Smooth muscle cell (in vitro differentiated cells): ENCODE measurements at regions not wholly inside any gene's neighbourhood (a gene's known extent, or its start where the extent isn't known, plus 50 kb on each side); places are given as distances from the start of the nearest gene placed in this dataset.
A peak's percentile ranks its signal among the peaks of the same experiment; 100 is the strongest.

ENCODE experiments used
- DNase-seq: peaks from one replicate; lab custom pipeline; 2025; ENCODE audit not compliant: unreplicated experiment; lab: John Stamatoyannopoulos, UW
- H2AFZ ChIP-seq: fragments of 200-600 bp; sonication (generic); 2 replicates; pipeline ENCODE4 v1.6.0; 2016; ENCODE audit warnings: antibody characterized with exemption, low read depth, mild to moderate bottlenecking
- H3F3A ChIP-seq: fragments of 200-600 bp; sonication (generic); 2 replicates; pipeline ENCODE4 v1.6.0; 2017; ENCODE audit warnings: antibody characterized with exemption, low read depth
- H3K27ac ChIP-seq: fragments of 200-600 bp; sonication (generic); 2 replicates; pipeline ENCODE4 v1.5.1; 2016; ENCODE audit warnings: low read depth, mild to moderate bottlenecking
- H3K27me3 ChIP-seq: fragments of 200-600 bp; sonication (generic); 2 replicates; pipeline ENCODE4 v1.6.1; 2016; ENCODE audit warnings: low read depth, mild to moderate bottlenecking
- H3K36me3 ChIP-seq: fragments of 200-600 bp; sonication (generic); 2 replicates; pipeline ENCODE4 v1.5.1; 2016; ENCODE audit warnings: low read depth
- H3K4me1 ChIP-seq: fragments of 200-600 bp; sonication (generic); 2 replicates; pipeline ENCODE4 v1.5.1; 2016; ENCODE audit warnings: low read depth
- H3K4me2 ChIP-seq: fragments of 200-600 bp; sonication (generic); 2 replicates; pipeline ENCODE4 v1.6.0; 2016; ENCODE audit warnings: mild to moderate bottlenecking
- H3K4me3 ChIP-seq: fragments of 200-600 bp; sonication (generic); 2 replicates; pipeline ENCODE4 v1.5.1; 2016; ENCODE audit warnings: mild to moderate bottlenecking
- H3K79me2 ChIP-seq: fragments of 200-600 bp; sonication (generic); 2 replicates; pipeline ENCODE4 v1.6.0; 2016; ENCODE audit warnings: low read depth, mild to moderate bottlenecking
- H3K9ac ChIP-seq: fragments of 200-600 bp; sonication (generic); 2 replicates; pipeline ENCODE4 v1.6.0; 2016; ENCODE audit warnings: low read depth
- H3K9me3 ChIP-seq: fragments of 200-600 bp; sonication (generic); replicated peaks from 2 replicates; pipeline ENCODE4 v1.5.1; 2016; ENCODE audit warnings: low read depth
- H4K20me1 ChIP-seq: fragments of 200-600 bp; sonication (generic); 2 replicates; pipeline ENCODE4 v1.6.0; 2016; ENCODE audit warnings: low read depth
- whole genome bisulfite sequencing: methylation state at CpG from one replicate; pipeline ENCODE4 v1.1.7; 2016; ENCODE audit warnings: low lambda C conversion rate; 5-methylcytosine and 5-hydroxymethylcytosine counted together
- TF ChIP-seq, protein P1 (sequence below): fragments of 200-600 bp; sonication (generic); IDR thresholded peaks from 2 replicates; pipeline ENCODE4 v1.5.1; 2017; ENCODE audit warnings: borderline replicate concordance, mild to moderate bottlenecking, antibody characterized with exemption; ENCODE audit not compliant: insufficient read depth, poor library complexity, severe bottlenecking

DNA sequence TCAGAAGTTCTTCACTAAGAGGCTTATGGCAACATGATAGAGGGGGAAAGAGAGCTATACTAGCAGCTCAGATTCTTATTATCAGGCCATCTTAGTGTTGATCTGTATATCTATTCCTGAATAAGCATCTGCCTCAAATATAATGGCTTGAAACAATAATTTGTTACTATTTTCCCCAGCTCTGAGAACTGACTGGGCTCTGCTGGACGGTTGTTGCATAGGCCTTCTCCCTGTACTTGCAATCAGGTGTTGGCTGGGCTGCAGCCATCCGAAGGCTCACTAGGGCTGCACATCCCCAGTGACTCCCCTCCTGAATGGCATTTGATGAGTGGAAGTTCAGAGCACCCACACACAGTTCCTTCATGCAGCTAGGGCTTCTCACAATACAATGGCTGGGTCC is 116.0 kb downstream of the PROX1 start:
- Histone ChIP-seq H3K9me3 (no peaks in the 10 kb centered on the region), H3K4me1 (peaks cover 15% of the 10 kb centered on the region), H3K4me2 (peak overlapping the region; percentile 68), H3K79me2 (no peaks in the 10 kb centered on the region), H3K27me3 (no peaks in the 10 kb centered on the region), H2AFZ (no peak overlapping the region), H3K27ac (peak overlapping the region; percentile 91), H3K4me3 (no peak overlapping the region), H4K20me1 (no peaks in the 10 kb centered on the region), H3F3A (peaks cover 24% of the 10 kb centered on the region), H3K9ac (no peak overlapping the region), H3K36me3 (no peaks in the 10 kb centered on the region)
- TF ChIP-seq, protein P1, sequence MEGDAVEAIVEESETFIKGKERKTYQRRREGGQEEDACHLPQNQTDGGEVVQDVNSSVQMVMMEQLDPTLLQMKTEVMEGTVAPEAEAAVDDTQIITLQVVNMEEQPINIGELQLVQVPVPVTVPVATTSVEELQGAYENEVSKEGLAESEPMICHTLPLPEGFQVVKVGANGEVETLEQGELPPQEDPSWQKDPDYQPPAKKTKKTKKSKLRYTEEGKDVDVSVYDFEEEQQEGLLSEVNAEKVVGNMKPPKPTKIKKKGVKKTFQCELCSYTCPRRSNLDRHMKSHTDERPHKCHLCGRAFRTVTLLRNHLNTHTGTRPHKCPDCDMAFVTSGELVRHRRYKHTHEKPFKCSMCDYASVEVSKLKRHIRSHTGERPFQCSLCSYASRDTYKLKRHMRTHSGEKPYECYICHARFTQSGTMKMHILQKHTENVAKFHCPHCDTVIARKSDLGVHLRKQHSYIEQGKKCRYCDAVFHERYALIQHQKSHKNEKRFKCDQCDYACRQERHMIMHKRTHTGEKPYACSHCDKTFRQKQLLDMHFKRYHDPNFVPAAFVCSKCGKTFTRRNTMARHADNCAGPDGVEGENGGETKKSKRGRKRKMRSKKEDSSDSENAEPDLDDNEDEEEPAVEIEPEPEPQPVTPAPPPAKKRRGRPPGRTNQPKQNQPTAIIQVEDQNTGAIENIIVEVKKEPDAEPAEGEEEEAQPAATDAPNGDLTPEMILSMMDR: no peak
- no peak for DNase-seq
- WGBS: 96% methylated on average over 2 of the region's 2 CpGs

DNA sequence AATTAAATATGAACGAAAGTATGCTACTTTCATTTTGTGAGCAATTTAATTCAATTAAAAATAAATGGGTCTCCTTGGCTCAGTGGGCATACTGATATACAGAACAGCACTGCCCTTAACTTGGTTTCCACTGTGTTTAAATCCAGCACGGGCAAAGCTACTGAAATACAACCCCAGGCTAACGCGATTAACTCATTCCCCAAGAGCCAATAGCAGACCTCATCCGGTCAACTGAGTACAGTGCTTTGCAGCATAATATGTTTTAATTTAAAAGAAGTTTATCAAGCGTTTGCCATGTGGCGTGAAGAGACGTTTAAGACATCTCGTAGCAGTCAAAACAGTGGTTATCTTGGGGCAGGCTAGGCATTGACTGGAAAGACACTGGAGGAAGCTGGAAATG is 118.6 kb downstream of the PROX1 start:
- TF ChIP-seq, protein P1: no peak
- Histone ChIP-seq H2AFZ (peak overlapping the region; percentile 71), H3K9ac (no peak overlapping the region), H4K20me1 (no peaks in the 10 kb centered on the region), H3K27ac (no peak overlapping the region), H3K4me2 (peak overlapping the region; percentile 33), H3K79me2 (no peaks in the 10 kb centered on the region), H3K4me3 (no peak overlapping the region), H3K9me3 (no peaks in the 10 kb centered on the region), H3K27me3 (no peaks in the 10 kb centered on the region), H3K4me1 (peaks cover 15% of the 10 kb centered on the region), H3F3A (peaks cover 24% of the 10 kb centered on the region), H3K36me3 (no peaks in the 10 kb centered on the region)
- DNase-seq: no peak
- 47% methylated on average over 9 of the region's 9 CpGs for WGBS

DNA sequence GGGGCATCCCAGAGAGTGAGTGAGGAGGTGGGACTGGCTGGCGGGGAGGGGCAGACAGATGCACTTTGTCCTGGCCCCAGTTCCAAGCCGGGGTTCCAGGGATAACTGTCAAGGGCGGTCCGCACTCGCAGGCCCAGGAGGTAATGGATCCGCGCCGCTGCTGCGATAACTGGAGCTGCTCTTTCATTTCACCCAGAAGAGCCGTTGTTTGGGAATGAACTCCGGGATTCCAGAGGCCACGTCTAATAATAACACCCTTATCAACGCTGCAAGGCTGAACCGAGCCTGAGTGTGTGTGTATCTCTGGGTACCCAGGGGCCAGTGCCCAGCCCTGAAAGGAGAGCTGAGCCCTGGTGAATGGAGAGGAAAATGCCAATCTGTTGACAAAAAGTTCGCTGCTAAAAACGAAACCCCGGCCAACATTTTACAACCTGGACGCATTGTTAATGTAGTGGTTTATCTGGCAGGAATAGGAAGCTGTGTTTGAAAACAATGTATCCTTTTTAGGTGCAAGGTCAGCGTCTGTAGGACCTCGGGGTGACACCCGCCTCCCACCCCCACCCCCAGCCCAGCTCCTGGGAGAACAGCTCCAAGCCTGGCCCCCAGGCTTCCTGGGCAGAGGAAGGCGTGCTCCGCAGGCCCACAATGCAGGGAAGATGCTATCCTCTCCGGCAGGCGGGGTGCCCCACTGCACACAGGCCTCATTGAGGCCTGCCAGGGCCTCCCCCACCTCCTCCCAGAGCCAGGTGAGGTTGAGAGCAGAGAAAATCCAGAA is 119.7 kb downstream of the PROX1 start:
- TF ChIP-seq, protein P1: no peak
- H3K4me3 ChIP-seq: no peak overlapping the region
- H3K9ac ChIP-seq: no peak overlapping the region
- peak overlapping the region; percentile 33 for H2AFZ ChIP-seq
- no peak overlapping the region for H3K27ac ChIP-seq
- H3K9me3 ChIP-seq: no peaks in the 10 kb centered on the region
- WGBS: 74% methylated on average over 25 of the region's 25 CpGs
- peaks cover 13% of the 10 kb centered on the region for H3K4me1 ChIP-seq
- H3K27me3 ChIP-seq: no peaks in the 10 kb centered on the region
- H4K20me1 ChIP-seq: no peaks in the 10 kb centered on the region
- H3K79me2 ChIP-seq: no peaks in the 10 kb centered on the region
- peaks cover 15% of the 10 kb centered on the region for H3F3A ChIP-seq
- peak overlapping the region; percentile 54 for H3K4me2 ChIP-seq
- no peaks in the 10 kb centered on the region for H3K36me3 ChIP-seq
- no peak for DNase-seq

DNA sequence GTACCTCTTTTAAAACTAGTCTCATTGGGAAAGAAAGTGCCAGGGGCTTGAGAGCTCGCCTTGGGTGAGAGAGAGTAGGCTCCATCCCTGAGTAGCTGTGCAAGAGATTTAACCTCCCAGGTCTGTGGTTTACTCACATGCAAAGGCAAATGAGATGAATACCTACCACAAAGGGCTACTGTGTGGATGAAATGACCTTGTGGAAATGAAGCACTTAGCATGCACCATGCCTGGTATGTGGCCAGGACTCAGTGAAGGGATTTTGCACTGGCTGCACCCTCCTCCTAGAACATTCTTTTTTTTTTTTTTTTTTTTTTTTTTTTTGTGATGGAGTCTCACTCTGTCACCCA is 120.3 kb downstream of the PROX1 start:
- TF ChIP-seq, protein P1: no peak
- H3K4me1 ChIP-seq: peaks cover 7% of the 10 kb centered on the region
- 88% methylated on average over 1 of the region's 1 CpG for WGBS
- no peaks in the 10 kb centered on the region for H3K9me3 ChIP-seq
- peaks cover 12% of the 10 kb centered on the region for H3F3A ChIP-seq
- H4K20me1 ChIP-seq: no peaks in the 10 kb centered on the region
- H2AFZ ChIP-seq: no peak overlapping the region
- no peak overlapping the region for H3K27ac ChIP-seq
- no peak overlapping the region for H3K4me2 ChIP-seq
- H3K4me3 ChIP-seq: no peak overlapping the region
- DNase-seq: no peak
- no peaks in the 10 kb centered on the region for H3K79me2 ChIP-seq
- H3K9ac ChIP-seq: no peak overlapping the region
- H3K27me3 ChIP-seq: no peaks in the 10 kb centered on the region
- H3K36me3 ChIP-seq: no peaks in the 10 kb centered on the region
